ENCODE measurements at regions not wholly inside any gene's neighbourhood (a gene's known extent, or its start where the extent isn't known, plus 50 kb on each side); places are given as distances from the start of the nearest gene placed in this dataset.

GRCh38 chr16:51951668-51952298 is 595.2 kb downstream of the TOX3 start:
- DNase-seq = no peak

- DNase-seq = no peak
These were observed 596.7 kb downstream of the TOX3 start for GRCh38 chr16:51950118-51950780.

- DNase-seq = no peak
These were observed 597.7 kb downstream of the TOX3 start for GRCh38 chr16:51949282-51949681.

- no peak for DNase-seq
These were observed 605.5 kb downstream of the TOX3 start for GRCh38 chr16:51941412-51941811.

GRCh38 chr16:51940183-51940582 is 606.8 kb downstream of the TOX3 start:
- DNase-seq = no peak

- no peak for DNase-seq
These were observed 607.5 kb downstream of the TOX3 start for GRCh38 chr16:51939378-51939871.

- DNase-seq = no peak
These were observed 608.1 kb downstream of the TOX3 start for GRCh38 chr16:51938861-51939260.

- DNase-seq = no peak
These were observed 609.2 kb downstream of the TOX3 start for GRCh38 chr16:51937771-51938170.

GRCh38 chr16:51936846-51937245 is 610.1 kb downstream of the TOX3 start:
- DNase-seq = no peak

GRCh38 chr16:51932317-51932716 is 614.6 kb downstream of the TOX3 start:
- no peak for DNase-seq

GRCh38 chr16:51931653-51932052 is 615.3 kb downstream of the TOX3 start:
- no peak for DNase-seq

GRCh38 chr16:51924744-51925143 is 622.2 kb downstream of the TOX3 start:
- no peak for DNase-seq

- DNase-seq = no peak
These were observed 624.5 kb downstream of the TOX3 start for GRCh38 chr16:51922476-51922875.

GRCh38 chr16:51919736-51920135 is 627.2 kb downstream of the TOX3 start:
- DNase-seq = no peak

GRCh38 chr16:51916814-51917213 is 630.1 kb downstream of the TOX3 start:
- no peak for DNase-seq

- DNase-seq = no peak
These were observed 630.7 kb downstream of the TOX3 start for GRCh38 chr16:51916231-51916630.

GRCh38 chr16:51907680-51908079 is 639.3 kb downstream of the TOX3 start:
- DNase-seq = no peak

- no peak for DNase-seq
These were observed 646.6 kb downstream of the TOX3 start for GRCh38 chr16:51900221-51900780.

- DNase-seq = no peak
These were observed 648.1 kb downstream of the TOX3 start for GRCh38 chr16:51898872-51899271.

- DNase-seq = no peak
These were observed 650.9 kb downstream of the TOX3 start for GRCh38 chr16:51896013-51896412.

GRCh38 chr16:51892293-51893007 is 654.5 kb downstream of the TOX3 start:
- DNase-seq = no peak

- no peak for DNase-seq
These were observed 658.4 kb downstream of the TOX3 start for GRCh38 chr16:51888534-51888933.

GRCh38 chr16:51888016-51888415 is 658.9 kb downstream of the TOX3 start:
- DNase-seq = no peak

- DNase-seq = no peak
These were observed 660.5 kb downstream of the TOX3 start for GRCh38 chr16:51886456-51886855.
